ENCODE measurements at regions not wholly inside any gene's neighbourhood (a gene's known extent, or its start where the extent isn't known, plus 50 kb on each side); places are given as distances from the start of the nearest gene placed in this dataset.
"Not testable (repeated sequence)": the region's sequence is repeated elsewhere in the genome, so short reads cannot be mapped to it uniquely, and the experiment has no call there.

DNA sequence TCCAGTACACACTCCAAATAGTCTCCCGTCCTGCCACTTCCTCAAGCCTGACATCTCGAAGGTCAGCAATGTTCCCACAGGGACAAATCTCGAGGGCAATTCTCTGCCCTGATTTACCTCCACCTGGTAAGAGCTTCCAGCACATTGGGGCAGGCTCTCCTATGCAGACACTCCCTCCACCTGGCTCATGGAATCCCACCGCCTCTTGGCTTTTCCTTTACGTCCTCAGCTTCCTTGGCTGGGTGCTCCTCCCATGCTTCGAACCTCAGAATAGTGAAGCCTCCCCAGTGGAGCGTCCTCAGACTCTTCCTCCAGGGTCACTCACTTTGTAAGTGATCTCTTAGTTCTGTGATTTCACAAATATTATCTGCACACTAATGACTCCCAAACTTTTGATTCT lies 205.2 kb upstream of the ECI2 start:
- DNase-seq (ENCODE audit: low read depth in 2 of 2), result no peak

DNA sequence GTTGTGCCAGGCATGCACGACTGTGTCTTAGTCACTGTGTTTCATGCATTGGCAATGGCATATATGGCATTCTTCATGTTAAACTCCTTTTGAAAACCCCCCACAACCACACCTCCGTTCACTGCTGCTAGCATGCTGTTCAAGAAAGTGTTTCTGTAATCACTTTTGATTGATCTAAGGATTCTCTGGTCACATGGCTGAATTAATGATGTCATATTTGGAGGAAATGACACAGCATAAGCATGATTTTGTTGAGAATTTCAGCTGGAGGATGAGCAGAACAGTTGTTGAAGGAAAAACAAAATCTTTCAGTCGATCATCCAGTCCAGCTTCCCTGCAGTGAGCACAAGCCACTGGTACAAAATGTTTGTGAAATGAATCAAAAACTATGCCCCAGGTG lies 203.5 kb upstream of the ECI2 start:
- no peak for DNase-seq (ENCODE audit: low read depth in 2 of 2)

DNA sequence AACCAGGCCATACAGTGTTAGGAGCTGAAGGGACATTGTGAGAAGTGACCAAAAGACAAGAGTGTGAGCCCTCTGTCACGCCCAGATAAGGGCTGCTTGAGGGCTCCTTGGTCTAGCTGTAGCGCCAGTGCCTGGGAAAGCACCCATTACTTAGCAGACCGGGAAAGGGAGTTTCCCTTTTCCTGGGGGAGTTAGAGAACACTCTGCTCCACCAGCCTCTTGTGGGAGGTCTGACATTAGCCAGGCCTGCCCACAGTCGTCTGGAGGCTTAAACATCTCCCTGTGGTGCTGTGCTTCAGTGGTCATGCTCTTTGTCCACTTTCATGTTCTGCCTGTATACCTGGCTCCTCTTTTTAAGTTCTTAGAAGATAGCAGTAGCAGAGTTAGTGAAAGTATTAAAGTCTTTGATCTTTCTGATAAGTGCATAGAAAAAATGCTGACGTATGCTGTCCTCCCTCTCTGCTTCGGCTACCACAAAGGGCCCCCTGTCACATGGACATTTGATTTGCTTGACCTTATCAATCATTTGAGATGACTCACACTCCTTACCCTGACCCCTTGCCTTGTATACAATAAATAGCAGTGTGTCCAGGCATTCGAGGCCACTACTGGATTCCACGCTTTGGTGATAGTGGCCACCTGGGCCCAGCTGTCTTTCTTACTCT lies 201.5 kb upstream of the ECI2 start:
- DNase-seq (ENCODE audit: low read depth in 2 of 2), result no peak

DNA sequence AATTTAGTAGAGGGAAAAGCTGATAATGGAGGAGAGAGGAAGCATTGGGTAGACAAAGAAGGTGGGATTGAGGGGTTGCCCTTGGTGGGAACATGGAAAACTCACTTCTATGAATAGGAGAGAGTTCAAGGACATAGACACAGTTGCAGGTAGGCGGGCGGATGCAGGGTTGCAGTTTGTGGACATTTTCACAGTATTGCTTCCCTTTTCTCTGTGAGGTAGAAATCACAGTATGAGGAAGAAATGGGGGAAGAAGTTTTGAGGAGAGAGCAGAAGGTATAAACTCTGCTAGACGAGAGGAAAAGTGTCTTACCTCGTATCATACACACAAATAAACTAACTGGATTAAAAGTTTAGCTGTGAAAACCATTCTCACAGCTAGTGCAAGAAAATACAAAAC lies 200.7 kb upstream of the ECI2 start:
- no peak for DNase-seq (ENCODE audit: low read depth in 2 of 2)

DNA sequence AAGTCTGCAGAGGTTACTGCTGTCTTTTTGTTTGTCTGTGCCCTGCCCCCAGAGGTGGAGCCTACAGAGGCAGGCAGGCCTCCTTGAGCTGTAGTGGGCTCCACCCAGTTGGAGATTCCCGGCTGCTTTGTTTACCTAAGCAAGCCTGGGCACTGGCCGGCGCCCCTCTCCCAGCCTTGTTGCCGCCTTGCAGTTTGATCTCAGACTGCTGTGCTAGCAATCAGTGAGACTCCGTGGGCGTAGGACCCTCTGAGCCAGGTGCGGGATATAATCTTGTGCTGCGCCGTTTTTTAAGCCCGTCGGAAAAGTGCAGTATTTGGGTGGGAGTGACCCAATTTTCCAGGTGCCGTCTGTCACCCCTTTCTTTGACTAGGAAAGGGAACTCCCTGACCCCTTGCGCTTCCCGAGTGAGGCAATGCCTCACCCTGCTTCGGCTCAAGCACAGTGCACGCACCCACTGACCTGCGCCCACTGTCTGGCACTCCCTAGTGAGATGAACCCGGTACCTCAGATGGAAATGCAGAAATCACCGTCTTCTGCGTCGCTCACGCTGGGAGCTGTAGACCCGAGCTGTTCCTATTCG lies 198.9 kb upstream of the ECI2 start:
- DNase-seq (ENCODE audit: low read depth in 2 of 2), result not testable (repeated sequence)

DNA sequence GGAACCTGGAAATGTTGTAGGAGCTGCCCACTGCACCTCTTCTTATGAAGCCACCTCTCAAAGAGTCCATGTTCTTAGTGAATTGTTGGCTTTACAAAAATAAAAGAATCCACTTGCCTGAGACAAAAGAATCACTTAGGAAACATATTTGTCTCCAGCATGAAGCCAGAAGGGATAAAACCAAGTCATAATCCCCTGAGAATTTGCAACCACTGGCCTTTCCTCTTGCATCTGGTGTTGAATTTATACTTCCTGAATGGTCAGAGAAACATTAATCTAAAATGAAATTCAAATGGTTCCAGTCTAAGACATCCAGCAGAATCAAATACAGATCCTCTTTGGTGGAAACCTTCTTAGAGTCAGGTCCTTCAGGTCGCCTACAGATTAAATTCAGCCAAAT lies 192.5 kb upstream of the ECI2 start:
- DNase-seq (ENCODE audit: low read depth in 2 of 2), result no peak

DNA sequence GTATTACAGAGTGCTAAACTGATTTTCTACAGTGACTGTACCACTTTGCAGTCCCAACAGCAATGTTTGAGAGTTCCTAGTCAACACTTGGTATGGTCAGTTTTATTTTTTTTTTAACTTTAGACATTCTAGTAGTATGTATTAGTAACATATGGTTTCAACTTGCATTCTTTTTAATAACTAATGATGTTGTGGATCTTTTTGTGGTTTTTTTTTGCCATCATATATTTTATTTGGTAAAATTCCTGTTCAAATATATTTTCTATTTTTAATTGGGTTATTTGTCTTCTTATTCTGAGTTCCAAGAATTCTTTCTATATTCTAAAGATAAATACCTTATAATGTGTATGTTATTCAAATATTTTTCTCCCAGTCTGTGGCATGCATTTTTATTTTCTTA lies 189.4 kb upstream of the ECI2 start:
- no peak for DNase-seq (ENCODE audit: low read depth in 2 of 2)

DNA sequence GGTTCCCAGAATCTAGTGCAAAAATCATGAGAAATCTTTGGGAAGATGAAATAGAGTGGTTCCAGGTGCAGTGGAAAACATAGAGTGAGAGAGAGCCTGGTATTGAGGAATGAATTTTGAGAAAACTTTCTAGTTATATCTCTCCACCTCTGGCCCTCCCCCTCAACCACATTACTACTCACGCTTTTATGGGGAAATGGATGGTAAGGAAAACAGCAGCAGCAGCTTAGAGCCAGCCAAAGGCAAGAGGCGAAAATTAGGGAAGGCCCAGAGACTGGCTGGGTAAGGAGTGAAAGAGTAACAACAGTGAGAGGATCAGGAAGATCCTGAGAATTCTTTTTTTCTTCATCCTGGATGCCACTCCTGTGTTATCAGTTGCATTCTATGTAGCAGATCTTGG lies 187.9 kb upstream of the ECI2 start:
- DNase-seq (ENCODE audit: low read depth in 2 of 2), result no peak

DNA sequence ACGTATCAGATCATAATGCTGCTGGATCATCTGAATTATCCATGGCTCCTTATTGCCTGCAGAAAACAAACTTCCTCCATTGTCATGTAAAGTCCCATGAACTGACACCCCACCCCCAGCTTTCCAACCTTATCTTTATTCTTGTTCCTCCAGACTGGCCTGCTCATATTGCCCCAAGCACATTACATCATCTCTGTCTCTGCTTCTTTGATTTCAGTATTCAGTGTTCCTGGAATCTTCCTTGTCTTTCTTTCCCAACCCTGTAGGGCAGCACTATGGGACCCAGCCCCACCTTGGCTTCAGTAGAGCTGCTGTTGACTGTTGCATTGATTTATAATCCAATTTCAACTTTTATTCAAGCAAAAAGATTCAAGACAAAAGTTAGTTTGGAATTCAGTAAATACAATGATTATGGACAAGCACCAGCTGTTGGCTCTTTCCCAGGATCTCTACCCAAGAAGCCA lies 187.5 kb upstream of the ECI2 start:
- no peak for DNase-seq (ENCODE audit: low read depth in 2 of 2)

DNA sequence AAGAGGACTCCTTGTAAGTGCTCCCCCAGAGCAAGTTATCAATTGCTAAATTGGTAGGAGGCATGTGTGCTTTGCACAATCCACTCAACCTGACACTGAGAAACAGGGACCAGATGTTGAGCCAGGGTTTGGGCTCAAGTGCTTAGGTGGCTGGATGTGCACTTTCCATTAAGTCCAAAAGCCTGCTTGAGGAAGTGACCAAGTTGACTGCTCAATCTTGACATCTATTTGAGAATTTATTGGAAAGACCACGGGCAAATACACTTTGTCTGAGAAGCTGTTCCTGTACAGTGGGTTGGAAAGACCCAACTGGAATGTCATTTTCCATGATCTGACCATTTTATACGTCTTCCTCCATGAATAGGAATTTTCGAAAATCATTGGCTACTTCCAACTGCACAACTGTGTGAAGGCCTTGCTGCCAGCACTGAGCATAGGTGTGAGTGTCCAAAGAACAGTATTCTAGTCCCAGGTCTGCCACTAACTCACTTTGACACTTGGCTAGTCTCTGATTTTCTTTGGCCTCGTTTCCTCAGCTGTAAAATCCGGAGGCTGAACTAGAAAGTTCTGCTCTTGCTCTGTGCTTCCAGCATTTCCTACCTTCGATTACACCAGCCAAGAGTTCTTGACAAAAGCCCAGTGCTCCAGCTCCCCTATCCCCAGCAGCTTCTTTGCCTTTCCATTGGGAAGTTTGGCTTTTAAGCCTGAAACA lies 186.9 kb upstream of the ECI2 start:
- DNase-seq (ENCODE audit: low read depth in 2 of 2), result no peak

DNA sequence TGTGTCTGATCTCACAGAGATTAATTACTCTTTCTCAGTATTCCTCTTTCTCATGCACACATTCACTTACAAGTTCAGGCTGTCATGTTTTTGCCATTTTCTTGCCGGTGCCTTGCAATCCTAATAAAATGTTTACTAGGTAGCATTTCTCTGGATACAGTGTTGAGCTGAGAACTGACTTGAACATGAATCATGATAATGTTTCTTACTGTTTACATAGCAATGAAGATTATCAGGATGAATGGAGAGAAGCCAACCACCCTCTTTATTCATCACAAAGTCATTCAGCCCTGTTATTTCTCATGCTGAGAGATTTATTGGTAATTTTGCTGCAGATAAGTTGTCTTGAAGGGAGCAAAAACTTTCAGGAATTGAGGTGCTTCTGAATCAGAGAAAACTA lies 185.5 kb upstream of the ECI2 start:
- peak in 1 of 2 donors; percentile 90 for DNase-seq (ENCODE audit: low read depth in 2 of 2)

DNA sequence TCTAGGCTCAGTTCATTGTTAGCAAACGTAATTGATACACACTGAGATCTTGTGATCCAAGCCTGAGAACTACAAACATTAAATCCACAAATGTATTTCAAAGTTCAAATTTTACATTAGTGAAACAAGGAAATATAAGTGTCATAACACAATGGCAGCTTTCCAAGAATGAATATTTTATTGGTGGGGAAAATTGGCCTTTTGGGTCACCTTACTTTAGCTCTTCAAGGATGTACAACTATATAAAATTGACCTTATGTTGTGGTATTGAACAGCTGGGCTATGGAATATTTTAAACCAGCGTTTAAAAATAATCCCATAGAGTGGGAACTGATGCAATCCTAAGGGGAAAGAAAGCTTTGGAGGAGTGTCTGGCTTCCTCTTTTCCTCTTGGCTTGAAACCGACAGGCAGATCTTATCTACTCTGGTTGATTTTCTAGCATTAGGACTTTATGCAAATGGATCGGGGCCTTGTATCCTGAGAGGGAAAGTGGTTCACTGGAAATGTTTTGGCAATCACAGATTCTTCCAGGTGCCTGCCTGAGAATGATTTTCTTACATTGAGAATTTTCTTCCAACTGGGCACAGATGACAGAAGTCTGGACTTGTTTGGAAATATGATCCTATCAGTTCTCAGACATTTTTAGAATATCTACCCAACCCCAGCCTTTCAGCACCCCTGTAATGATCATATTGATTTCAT lies 184.8 kb upstream of the ECI2 start:
- DNase-seq (ENCODE audit: low read depth in 2 of 2), result peak; percentile 40 to 79

DNA sequence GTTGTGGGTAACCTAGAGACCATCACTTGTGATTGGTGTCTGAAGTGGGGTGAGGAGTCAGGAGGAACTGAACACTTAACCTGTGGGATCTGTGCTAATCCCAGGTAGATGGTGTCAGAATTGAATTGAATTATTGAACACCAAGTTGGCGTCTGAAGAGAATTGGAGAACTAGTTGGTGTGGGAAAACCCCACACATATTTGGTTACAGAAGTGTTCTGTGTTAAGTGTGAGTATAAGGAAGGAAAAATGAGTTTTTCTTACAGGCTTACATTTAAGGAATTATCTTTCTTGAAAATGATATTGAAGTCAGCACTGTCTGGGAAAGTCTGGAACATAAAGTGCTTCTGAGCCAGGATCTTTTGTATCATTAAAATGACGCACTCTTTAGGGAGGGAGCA lies 182.9 kb upstream of the ECI2 start:
- no peak for DNase-seq (ENCODE audit: low read depth in 2 of 2)

DNA sequence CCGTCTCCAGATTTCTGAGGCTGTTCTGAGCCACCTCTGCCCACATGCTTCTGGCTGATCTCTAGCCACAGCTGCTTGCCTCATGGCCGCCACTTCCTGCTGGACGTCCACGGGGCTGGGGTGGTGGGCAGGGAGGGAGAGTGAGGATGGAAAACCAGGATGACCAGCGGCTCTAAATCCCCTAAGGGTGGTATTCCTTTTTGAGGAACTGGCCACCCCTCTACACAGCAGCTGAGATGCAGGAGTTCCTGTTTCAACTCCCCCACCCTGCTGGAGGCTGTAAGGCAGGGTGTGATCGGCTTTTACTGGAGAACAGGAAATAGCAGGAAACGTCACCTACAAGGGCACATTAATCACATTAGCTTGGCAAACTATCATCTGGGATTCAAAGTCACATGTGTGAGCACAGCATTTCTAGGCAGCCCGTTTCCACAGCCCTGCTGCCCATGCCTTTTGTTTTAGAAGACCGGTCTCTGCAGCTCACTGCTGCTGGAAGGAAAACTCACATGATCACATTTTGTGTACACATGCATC lies 181.6 kb upstream of the ECI2 start:
- DNase-seq (ENCODE audit: low read depth in 2 of 2), result peak; percentile 92

DNA sequence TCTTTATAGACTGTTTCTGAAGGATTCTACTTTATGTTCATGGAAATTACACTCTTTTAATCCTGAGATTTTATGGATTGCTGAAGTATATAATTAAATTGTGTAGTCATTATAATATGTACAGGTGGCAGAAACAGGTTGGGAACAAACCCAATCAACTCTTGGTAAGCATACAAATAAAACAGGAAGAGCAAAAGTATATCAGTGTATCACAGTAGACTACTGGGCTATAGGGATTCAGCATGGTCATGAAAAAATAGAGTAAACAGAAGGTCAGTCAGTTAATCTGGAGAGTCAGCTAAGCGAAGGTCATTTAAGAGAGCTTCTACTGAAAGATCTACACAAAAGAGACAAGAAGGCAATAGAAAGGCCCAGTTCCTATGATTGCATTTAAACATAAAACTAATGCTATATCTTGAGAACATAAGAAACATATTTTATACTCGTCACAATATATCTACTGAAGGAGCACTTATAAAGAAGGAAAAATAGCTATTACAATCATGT lies 178.9 kb upstream of the ECI2 start:
- DNase-seq (ENCODE audit: low read depth in 2 of 2), result no peak

DNA sequence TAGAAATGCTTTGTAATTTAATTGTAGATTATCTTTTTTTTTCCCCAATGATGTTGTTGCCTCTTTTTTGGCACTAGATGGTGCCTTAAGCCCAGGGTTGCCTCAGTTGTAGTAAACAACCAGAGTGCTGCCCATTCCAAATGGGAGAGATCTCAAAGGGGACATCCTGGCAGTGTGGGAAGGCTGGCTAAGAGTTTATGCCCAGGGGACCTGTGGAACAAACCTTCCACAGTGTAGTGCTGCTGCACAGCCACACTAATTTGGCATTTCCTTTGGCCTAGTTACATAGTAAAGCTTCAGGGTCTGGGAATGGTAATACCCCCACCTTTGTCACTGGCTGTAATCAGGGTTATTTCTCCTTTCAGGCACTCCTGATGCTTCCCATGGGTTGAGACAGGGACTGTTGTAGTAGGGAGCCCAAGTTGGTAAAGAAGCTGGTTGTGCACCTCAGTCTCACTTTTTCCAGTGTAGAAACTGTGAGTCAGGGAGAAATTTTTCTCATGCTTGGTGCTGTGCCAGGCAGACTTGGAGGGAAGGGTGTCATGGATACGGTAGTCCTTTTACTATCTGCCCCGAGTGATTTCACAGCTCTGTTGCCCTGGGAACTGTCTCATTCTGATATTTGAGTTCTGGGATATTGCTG lies 177.8 kb upstream of the ECI2 start:
- peak; percentile 94 to 96 for DNase-seq (ENCODE audit: low read depth in 2 of 2)

DNA sequence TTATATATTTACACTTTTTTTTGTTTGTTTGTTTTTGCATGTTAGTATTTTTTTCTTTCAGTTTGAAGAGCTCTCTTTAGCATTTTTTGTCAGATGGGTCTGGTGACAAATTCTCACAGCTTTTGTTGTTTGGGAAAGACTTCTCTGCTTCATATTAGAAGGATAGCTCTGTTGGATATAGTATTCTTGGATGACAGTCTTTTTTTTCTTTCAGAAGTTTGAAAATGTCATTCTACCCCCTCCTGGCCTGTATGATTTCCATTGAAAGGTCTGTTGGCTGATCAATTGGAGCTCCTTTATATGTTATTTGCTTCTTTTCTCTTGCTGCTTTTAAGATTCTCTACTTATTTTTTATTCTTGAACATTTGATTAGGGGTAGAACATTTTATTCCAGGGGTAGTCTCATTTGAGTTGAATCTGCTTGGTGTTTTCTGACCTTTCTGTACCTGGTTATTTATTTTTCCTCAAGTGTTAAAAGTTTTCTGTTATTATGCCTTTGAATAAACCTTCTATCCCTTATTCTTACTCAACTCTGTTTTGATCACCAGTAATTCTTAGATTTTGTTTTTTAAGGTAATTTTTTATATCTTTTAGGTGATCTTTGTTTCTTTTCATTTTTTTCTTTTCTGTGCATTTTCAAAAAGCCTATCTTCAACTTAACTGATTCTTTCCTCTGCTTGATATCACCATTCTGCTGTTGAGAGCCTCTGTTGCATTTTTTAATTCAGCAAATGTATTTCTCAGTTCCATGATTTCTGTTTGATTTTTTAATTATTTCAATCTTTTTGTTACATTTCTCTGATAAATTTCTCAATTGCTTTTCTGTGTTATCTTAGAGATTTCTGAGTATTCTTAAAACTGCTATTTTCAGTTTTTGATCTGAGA lies 176.8 kb upstream of the ECI2 start:
- no peak for DNase-seq (ENCODE audit: low read depth in 2 of 2)

DNA sequence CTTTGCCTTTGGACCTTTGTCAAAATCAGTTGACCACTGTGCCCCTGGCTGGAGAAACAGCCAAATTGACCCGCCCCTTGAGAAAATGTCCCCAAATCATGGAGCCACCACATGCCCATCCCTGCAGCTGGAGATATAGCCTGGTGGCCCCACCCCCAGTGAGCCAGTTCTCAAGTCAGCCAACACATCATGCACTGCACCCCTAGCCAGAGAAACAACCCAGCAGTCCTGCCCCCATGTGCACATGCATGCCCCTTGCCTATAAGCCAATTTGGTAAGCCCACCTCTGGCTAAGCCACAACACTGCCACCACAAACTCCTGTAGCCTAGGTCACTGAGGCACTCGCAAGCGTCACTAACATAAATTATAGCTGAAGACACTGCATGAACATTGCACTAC lies 174.2 kb upstream of the ECI2 start:
- DNase-seq (ENCODE audit: low read depth in 2 of 2), result no peak

DNA sequence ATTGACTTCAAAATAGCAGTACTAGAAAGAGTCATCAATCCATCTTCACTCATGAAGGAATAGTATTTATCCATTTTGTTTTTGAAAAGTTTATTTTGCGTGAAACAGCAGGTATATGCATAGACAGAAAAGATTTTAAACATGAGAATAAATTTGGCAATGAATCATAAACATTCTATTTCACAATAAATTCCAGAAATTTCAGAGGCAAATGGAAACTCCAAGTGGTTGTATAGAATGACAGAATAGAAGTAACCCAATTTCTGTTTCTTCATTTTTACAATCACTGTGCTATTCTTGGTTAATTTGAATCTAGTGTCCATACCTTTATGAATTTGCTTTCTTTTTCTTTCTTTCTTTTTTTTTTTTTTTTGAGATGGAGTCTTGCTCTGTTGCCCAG lies 173.0 kb upstream of the ECI2 start:
- DNase-seq (ENCODE audit: low read depth in 2 of 2), result no peak

DNA sequence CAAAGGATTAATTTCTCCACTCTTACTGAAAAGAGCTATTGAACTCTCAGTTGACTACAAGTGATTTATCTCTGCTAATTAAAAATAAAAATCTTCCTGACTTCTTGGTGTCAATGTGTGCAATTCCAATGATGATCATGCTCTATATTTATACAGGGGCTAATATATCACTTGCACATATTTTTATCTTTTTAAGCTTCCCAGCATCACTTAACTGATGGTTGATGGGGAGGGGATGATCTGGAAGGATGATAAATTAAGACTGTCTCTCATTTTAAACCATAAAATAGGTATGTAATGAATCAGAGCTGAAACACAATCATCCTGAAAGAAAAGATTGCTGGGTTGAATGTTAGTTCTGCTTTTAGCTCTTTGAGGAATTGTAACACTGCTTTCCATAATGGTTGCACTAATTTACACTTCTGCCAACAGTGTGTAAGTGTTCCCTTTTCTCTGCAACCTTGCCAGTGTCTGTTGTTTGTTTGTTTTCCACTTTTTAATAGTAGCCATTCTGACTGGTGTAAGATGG lies 169.6 kb upstream of the ECI2 start:
- DNase-seq (ENCODE audit: low read depth in 2 of 2), result no peak

All from dermis microvascular lymphatic vessel endothelial cell (primary cell).